GM13976 (cell line): ENCODE measurements at regions not wholly inside any gene's neighbourhood (a gene's known extent, or its start where the extent isn't known, plus 50 kb on each side); places are given as distances from the start of the nearest gene placed in this dataset.

Experiments used
- DNase-seq: peaks from one replicate; pipeline ENCODE4 v3.0.0; 2012; ENCODE audit warnings: low spot score
- in situ Hi-C: fragments of 300-500 bp; cut with MboI; formaldehyde crosslinking; loops from one replicate; pipeline ENCODE4 v1.12.0; 2022; ENCODE audit warnings: low sequenced_read_pairs, mixed read lengths, inconsistent platforms; ENCODE audit not compliant: unreplicated experiment
- TF ChIP-seq, protein P1 (sequence below): IDR thresholded peaks from 2 replicates; pipeline ENCODE4 v1.5.1; 2012; ENCODE audit warnings: borderline replicate concordance, mild to moderate bottlenecking; ENCODE audit not compliant: insufficient read depth; ENCODE audit errors: extremely low read depth, missing control alignments, control extremely low read depth

- no peak for DNase-seq
- TF ChIP-seq, protein P1, sequence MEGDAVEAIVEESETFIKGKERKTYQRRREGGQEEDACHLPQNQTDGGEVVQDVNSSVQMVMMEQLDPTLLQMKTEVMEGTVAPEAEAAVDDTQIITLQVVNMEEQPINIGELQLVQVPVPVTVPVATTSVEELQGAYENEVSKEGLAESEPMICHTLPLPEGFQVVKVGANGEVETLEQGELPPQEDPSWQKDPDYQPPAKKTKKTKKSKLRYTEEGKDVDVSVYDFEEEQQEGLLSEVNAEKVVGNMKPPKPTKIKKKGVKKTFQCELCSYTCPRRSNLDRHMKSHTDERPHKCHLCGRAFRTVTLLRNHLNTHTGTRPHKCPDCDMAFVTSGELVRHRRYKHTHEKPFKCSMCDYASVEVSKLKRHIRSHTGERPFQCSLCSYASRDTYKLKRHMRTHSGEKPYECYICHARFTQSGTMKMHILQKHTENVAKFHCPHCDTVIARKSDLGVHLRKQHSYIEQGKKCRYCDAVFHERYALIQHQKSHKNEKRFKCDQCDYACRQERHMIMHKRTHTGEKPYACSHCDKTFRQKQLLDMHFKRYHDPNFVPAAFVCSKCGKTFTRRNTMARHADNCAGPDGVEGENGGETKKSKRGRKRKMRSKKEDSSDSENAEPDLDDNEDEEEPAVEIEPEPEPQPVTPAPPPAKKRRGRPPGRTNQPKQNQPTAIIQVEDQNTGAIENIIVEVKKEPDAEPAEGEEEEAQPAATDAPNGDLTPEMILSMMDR: no peak
- in situ Hi-C loops: no loop called here
These were observed 225.1 kb downstream of the CMPK2 start for GRCh38 chr2:6640621-6641015.

DNA sequence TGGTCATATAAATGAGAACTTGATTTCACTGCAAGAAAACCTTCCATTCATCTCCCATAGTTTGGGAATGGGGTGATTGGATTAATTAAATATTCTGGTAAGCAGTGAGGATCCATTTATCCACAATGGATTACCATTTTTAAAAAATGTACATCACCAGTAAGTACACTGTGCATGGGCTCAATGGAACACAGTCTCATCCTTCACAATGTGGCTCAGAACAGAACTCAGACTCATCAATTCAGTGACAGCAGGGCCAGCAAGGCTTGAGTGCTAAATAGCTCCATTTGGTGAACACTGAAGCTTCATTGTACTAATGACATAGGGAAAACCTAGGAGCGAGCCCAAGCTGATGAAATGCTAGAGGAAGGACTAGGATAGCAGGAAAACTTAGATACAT, 223.8 kb downstream of the CMPK2 start:
- TF ChIP-seq, protein P1: no peak
- in situ Hi-C loops: no loop called here
- DNase-seq: no peak

DNA sequence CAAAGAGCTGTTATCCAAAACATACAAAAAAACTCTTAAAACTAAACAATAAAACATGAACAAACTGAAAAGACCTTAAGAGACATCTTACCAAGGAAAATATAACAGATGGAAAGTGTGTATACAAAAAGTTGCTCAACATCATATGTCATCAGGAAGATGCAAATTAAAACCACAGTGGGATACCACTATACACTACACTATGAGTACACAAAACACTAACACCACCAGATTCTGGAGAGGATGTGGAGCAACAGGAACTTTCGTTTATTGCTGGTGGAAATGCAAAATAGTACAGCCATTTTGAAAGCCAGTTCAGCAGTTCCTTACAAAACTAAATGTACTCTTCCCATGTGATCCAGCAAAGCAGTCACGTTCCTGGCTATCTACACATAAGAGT, 221.4 kb downstream of the CMPK2 start:
- in situ Hi-C loops: no loop called here
- TF ChIP-seq, protein P1: no peak
- no peak for DNase-seq

GRCh38 chr2:6645004-6645403, 220.7 kb downstream of the CMPK2 start:
- in situ Hi-C loops: no loop called here
- DNase-seq: no peak
- TF ChIP-seq, protein P1: no peak

- TF ChIP-seq, protein P1: no peak
- DNase-seq: no peak
- in situ Hi-C loops: no loop called here
These were observed 220.0 kb downstream of the CMPK2 start for GRCh38 chr2:6645672-6646071.

DNA sequence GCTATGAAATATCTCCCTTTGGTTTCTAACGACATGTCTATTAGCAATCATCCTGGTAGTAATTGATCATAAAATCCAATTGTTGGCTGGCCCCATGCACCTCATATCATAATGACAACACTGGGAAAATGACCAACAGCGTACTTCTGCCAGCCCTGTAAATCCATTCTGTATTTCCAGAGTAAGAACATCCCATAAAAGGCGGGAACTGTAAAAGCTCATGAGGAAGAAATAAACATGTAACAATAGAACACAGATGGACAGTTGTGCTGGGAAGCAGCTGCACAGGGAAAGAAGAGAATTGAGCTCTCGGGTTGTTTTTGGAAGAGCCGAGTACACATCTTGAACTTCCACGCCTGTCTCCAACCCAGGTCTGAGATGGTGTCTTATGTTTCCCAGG, 218.7 kb downstream of the CMPK2 start:
- in situ Hi-C loops: no loop called here
- TF ChIP-seq, protein P1: no peak
- no peak for DNase-seq

DNA sequence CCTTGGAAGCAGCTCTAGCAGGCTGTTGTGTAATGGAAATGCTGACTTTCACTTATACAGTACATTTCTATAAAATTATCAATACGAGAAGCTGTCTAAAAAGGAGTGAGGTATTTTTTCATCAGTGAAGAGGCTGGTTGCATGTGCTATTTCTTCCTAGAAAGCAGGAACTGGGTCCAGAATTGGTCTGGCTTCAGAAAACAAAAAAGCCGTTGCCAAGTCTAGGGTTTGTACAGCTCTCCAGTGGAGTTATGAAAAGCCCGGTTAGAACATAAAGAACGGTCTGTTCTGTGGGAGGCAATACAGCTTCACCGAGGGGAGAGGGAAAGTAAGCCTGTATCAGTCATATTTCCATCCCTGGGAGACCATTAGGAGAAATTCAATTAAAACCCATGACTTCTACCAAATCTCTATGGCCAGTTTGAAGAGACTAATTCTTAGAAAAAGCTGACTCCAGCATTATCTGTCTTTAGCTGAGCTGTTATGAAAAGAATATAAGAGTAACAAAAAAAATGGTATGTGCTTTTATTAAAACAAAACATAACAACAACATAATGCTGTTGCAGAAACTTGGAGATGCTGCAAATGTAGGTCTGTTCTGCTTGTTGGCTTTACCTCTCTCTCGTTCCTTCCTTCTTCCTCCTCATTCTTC, 217.0 kb downstream of the CMPK2 start:
- in situ Hi-C loops: no loop called here
- TF ChIP-seq, protein P1: no peak
- no peak for DNase-seq
